B cell (primary cell): ENCODE measurements at regions not wholly inside any gene's neighbourhood (a gene's known extent, or its start where the extent isn't known, plus 50 kb on each side); places are given as distances from the start of the nearest gene placed in this dataset.
A peak's percentile ranks its signal among the peaks of the same experiment; 100 is the strongest.

Experiments used
- ATAC-seq: fragments of 200-7000 bp; cut with Tn5 transposase; one replicate; pipeline ENCODE4 v1.10.0; 2021; ENCODE audit warnings: low read depth, mild to moderate bottlenecking, moderate number of reproducible peaks, moderate library complexity
- CTCF ChIA-PET: fragments of 350-600 bp; sonication (Branson Sonifier 250); formaldehyde crosslinking; loops from one replicate; lab custom pipeline; 2021; ENCODE audit warnings: antibody characterized with exemption, inconsistent platforms; lab: Charles Lee
- POLR2A ChIA-PET: fragments of 350-600 bp; sonication (Branson Sonifier 250); formaldehyde crosslinking; loops from one replicate; lab custom pipeline; 2021; ENCODE audit warnings: antibody characterized with exemption; lab: Charles Lee
- DNase-seq: peaks from one replicate; pipeline ENCODE4 v3.0.0; 2013
- H2AFZ ChIP-seq: 2 replicates; pipeline ENCODE4 v1.6.1; 2012; ENCODE audit warnings: mild to moderate bottlenecking, low read depth, low read length; ENCODE audit not compliant: insufficient read depth, poor library complexity, severe bottlenecking
- H3K27ac ChIP-seq, 2 donors: 1 replicate in 1 of 2; 2 replicates in 1 of 2; pipeline ENCODE4 v1.5.1; 2012 to 2013; ENCODE audit warnings: low read length in 2 of 2, mild to moderate bottlenecking in 2 of 2, moderate library complexity in 1 of 2
- H3K27me3 ChIP-seq, 4 experiments: fragments of 200-600 bp in 1 of 4; sonication (generic) in 1 of 4; replicated peaks in 1 of 4; 1 replicate in 2 of 4; 2 replicates in 2 of 4; pipeline versions ENCODE4 v1.6.1 to v1.7.0; 2013 to 2016; ENCODE audit warnings: low read length in 3 of 4, mild to moderate bottlenecking in 2 of 4, mixed read lengths in 1 of 4, moderate library complexity in 1 of 4; ENCODE audit not compliant: insufficient read depth in 4 of 4, control insufficient read depth in 3 of 4; ENCODE audit errors: control extremely low read depth in 1 of 4
- H3K36me3 ChIP-seq, 2 experiments: replicated peaks in 1 of 2; 1 replicate in 1 of 2; 2 replicates in 1 of 2; pipeline versions ENCODE4 v1.6.1 to v1.7.1; 2013; ENCODE audit warnings: low read length in 1 of 2; ENCODE audit not compliant: insufficient read depth in 2 of 2, control insufficient read depth in 1 of 2; ENCODE audit errors: control extremely low read depth in 1 of 2, extremely low read depth in 1 of 2
- H3K4me1 ChIP-seq, 2 donors: fragments of 200-600 bp in 1 of 2; sonication (generic) in 1 of 2; 1 replicate in 1 of 2; 2 replicates in 1 of 2; pipeline versions ENCODE4 v1.5.1 to v1.6.1; 2013 to 2017; ENCODE audit warnings: low read length in 2 of 2; ENCODE audit not compliant: control insufficient read depth in 2 of 2, insufficient read depth in 2 of 2
- H3K4me2 ChIP-seq: replicated peaks from 2 replicates; pipeline ENCODE3; 2012; ENCODE audit warnings: mild to moderate bottlenecking, low read depth, low read length; ENCODE audit not compliant: poor library complexity, severe bottlenecking
- H3K4me3 ChIP-seq, 5 experiments: fragments of 200-600 bp in 1 of 5; sonication (generic) in 1 of 5; 1 replicate in 3 of 5; 2 replicates in 2 of 5; pipeline versions ENCODE4 v1.5.1 to v1.7.0; 2011 to 2016; ENCODE audit warnings: low read length in 4 of 5, mild to moderate bottlenecking in 4 of 5, low read depth in 2 of 5, control low read depth in 1 of 5, moderate library complexity in 1 of 5; ENCODE audit not compliant: insufficient read depth in 1 of 5; ENCODE audit errors: control extremely low read depth in 1 of 5, extremely low read depth in 1 of 5
- H3K79me2 ChIP-seq: fragments of 200-600 bp; sonication (generic); one replicate; pipeline ENCODE4 v1.6.0; 2016; ENCODE audit warnings: low read length; ENCODE audit not compliant: control insufficient read depth, insufficient read depth
- H3K9ac ChIP-seq: fragments of 200-600 bp; sonication (generic); 2 replicates; pipeline ENCODE4 v1.6.1; 2017; ENCODE audit warnings: mild to moderate bottlenecking, low read length, moderate library complexity
- H3K9me3 ChIP-seq, 3 donors: one replicate each; pipeline versions ENCODE4 v1.6.1 to v1.7.1; 2013; ENCODE audit warnings: low read length in 2 of 3; ENCODE audit not compliant: control insufficient read depth in 2 of 3, insufficient read depth in 1 of 3; ENCODE audit errors: control extremely low read depth in 1 of 3
- H4K20me1 ChIP-seq: 2 replicates; pipeline ENCODE4 v1.6.0; 2012; ENCODE audit warnings: mild to moderate bottlenecking, low read length; ENCODE audit not compliant: insufficient read depth, control insufficient read depth, poor library complexity, severe bottlenecking
- H3K27ac Mint-ChIP-seq: one replicate; pipeline ENCODE4 v1.8.0; 2021; ENCODE audit warnings: mixed read lengths
- H3K27me3 Mint-ChIP-seq: one replicate; pipeline ENCODE4 v1.8.0; 2021; ENCODE audit warnings: mixed read lengths
- H3K4me1 Mint-ChIP-seq: one replicate; pipeline ENCODE4 v1.8.0; 2021; ENCODE audit warnings: mixed read lengths
- H3K4me3 Mint-ChIP-seq: one replicate; pipeline ENCODE4 v1.8.0; 2021; ENCODE audit warnings: mixed read lengths
- H3K9me3 Mint-ChIP-seq: one replicate; pipeline ENCODE4 v1.8.0; 2022; ENCODE audit warnings: mixed read lengths; ENCODE audit not compliant: insufficient read depth
- EZH2 ChIP-seq: IDR thresholded peaks from 2 replicates; pipeline ENCODE4 v1.6.1; 2012; ENCODE audit warnings: borderline replicate concordance, low read depth, mild to moderate bottlenecking, moderate library complexity, low read length; ENCODE audit not compliant: insufficient read depth, poor library complexity, severe bottlenecking
- WGBS: methylation state at CpG from one replicate; pipeline ENCODE4 v1.1.5; 2013; ENCODE audit warnings: missing lambda C conversion rate; ENCODE audit not compliant: insufficient coverage; 5-methylcytosine and 5-hydroxymethylcytosine counted together
- intact Hi-C: fragments of 100-400 bp; cut with micrococcal nuclease; formaldehyde crosslinking; loops from one replicate; pipeline ENCODE4 v1.10.0; 2022
- TF ChIP-seq, protein P1 (sequence below): fragments of 200-600 bp; IDR thresholded peaks from one replicate; pipeline ENCODE4 v1.8.0; 2022; ENCODE audit warnings: antibody characterized with exemption, mild to moderate bottlenecking

DNA sequence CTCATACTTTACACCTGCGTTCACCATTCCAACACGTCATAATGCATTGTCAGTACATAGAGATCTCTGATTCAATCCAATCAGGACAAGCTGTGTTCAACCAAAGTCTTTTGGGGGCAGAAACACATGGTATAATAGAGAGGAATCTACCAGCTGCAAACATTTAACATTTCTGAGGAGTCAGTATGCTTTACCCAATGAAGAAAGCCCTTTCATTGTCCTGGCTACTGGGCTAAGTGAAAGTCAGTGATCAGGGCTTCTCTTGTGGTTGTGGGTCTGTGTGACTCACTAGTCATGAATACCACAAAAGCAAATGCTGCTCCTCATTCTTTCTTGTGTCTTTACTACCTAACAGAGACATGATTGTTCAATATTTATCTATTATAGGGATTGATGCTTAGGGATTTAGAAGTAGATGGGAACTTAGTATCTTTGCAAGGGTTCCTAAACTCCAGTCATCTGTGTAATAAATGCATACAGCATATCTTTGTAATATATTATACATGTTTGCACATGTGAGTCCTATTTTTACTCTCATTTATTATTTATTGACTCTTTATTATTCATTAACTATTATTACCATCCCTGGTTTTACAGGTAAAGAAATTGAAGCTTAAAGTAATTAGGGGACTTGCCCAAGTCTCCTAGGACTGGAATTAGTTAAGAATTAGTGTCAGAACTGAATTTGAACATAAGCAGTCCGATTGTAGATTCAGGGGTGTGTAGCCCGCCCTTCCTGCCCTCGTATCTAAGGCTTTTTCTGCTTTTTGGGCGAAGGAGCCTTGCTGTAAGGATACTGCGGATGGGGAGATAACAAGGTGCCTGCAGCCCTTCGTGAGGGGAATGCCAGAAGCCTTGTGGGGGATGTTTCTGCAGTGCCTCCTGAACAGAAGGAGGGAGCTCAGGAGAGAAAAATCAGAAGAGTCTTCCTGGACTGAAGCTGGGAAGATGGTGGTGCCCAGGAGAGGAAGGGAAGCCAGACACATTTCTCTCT is 353.1 kb upstream of the BOD1L1 start:
- no peaks in the 10 kb centered on the region for H3K9me3 Mint-ChIP-seq
- H3K4me3 ChIP-seq = no peak overlapping the region
- H3K9me3 ChIP-seq = peaks cover 0 to 4% (median 0%) of the 10 kb centered on the region in 3 donors
- TF ChIP-seq EZH2 = no peak
- TF ChIP-seq, protein P1, sequence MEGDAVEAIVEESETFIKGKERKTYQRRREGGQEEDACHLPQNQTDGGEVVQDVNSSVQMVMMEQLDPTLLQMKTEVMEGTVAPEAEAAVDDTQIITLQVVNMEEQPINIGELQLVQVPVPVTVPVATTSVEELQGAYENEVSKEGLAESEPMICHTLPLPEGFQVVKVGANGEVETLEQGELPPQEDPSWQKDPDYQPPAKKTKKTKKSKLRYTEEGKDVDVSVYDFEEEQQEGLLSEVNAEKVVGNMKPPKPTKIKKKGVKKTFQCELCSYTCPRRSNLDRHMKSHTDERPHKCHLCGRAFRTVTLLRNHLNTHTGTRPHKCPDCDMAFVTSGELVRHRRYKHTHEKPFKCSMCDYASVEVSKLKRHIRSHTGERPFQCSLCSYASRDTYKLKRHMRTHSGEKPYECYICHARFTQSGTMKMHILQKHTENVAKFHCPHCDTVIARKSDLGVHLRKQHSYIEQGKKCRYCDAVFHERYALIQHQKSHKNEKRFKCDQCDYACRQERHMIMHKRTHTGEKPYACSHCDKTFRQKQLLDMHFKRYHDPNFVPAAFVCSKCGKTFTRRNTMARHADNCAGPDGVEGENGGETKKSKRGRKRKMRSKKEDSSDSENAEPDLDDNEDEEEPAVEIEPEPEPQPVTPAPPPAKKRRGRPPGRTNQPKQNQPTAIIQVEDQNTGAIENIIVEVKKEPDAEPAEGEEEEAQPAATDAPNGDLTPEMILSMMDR = no peak
- POLR2A ChIA-PET = no interaction called here
- no peak overlapping the region for H3K4me2 ChIP-seq
- CTCF ChIA-PET = no interaction called here
- intact Hi-C loops = no loop called here
- H2AFZ ChIP-seq = peak overlapping the region; percentile 71
- H3K79me2 ChIP-seq = no peaks in the 10 kb centered on the region
- no peaks in the 10 kb centered on the region for H3K36me3 ChIP-seq
- 60% methylated on average over 6 of the region's 8 CpGs for WGBS
- H3K4me1 Mint-ChIP-seq = peaks cover 5% of the 10 kb centered on the region
- no peak overlapping the region for H3K4me3 Mint-ChIP-seq
- ATAC-seq = no peak
- no peaks in the 10 kb centered on the region for H4K20me1 ChIP-seq
- DNase-seq = no peak
- H3K27ac Mint-ChIP-seq = no peak overlapping the region
- H3K4me1 ChIP-seq = peaks cover 0 to 7% of the 10 kb centered on the region in 2 donors
- H3K27me3 ChIP-seq = no peaks in the 10 kb centered on the region
- no peak overlapping the region for H3K9ac ChIP-seq
- H3K27me3 Mint-ChIP-seq = no peaks in the 10 kb centered on the region
- no peak overlapping the region for H3K27ac ChIP-seq

DNA sequence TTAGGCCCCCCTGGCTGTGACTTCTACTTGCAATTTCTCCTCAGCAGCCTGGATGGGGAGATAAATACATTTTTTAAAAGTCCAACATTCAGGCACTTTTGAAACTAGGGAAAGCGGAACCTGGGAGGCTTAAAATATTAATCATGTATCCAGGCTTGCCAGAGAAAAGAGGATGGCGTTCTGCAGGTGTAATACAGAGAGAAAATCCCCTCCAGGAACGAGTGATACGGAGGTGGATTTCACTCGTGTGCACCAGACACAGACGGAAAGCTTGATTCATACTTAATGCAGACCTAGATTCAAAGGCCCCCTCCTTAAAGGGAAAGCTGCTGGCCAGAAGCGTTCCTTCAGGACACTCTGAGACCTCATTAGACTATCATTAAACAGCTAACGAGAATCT is 354.0 kb upstream of the BOD1L1 start:
- H3K27ac ChIP-seq = no peak overlapping the region
- WGBS = 44% methylated on average over 3 of the region's 8 CpGs
- CTCF ChIA-PET = no interaction called here
- intact Hi-C loops = no loop called here
- no peaks in the 10 kb centered on the region for H3K79me2 ChIP-seq
- no peak for DNase-seq
- no peak overlapping the region for H3K4me3 ChIP-seq
- H3K9ac ChIP-seq = no peak overlapping the region
- H4K20me1 ChIP-seq = no peaks in the 10 kb centered on the region
- no peaks in the 10 kb centered on the region for H3K9me3 Mint-ChIP-seq
- H3K9me3 ChIP-seq = peaks cover 0 to 3% (median 0%) of the 10 kb centered on the region in 3 donors
- peak overlapping the region; percentile 71 for H2AFZ ChIP-seq
- H3K27me3 ChIP-seq = no peaks in the 10 kb centered on the region
- H3K36me3 ChIP-seq = no peaks in the 10 kb centered on the region
- POLR2A ChIA-PET = no interaction called here
- no peaks in the 10 kb centered on the region for H3K27me3 Mint-ChIP-seq
- H3K4me1 Mint-ChIP-seq = peaks cover 5% of the 10 kb centered on the region
- no peak overlapping the region for H3K4me2 ChIP-seq
- no peak overlapping the region for H3K27ac Mint-ChIP-seq
- no peak for ATAC-seq
- TF ChIP-seq EZH2 = no peak
- TF ChIP-seq, protein P1 = no peak
- peaks cover 0 to 7% of the 10 kb centered on the region in 2 donors for H3K4me1 ChIP-seq
- H3K4me3 Mint-ChIP-seq = no peak overlapping the region
